HFFc6 (cell line): ENCODE measurements at regions not wholly inside any gene's neighbourhood (a gene's known extent, or its start where the extent isn't known, plus 50 kb on each side); places are given as distances from the start of the nearest gene placed in this dataset.

ENCODE experiments used
- DNase-seq: peaks from one replicate; pipeline ENCODE4 v3.0.0-alpha.2; 2018
- H3K27ac Mint-ChIP-seq: 2 replicates; pipeline ENCODE4 v1.8.0; 2020; ENCODE audit warnings: mild to moderate bottlenecking, mixed read lengths
- H3K27me3 Mint-ChIP-seq: 2 replicates; pipeline ENCODE4 v1.8.0; 2021; ENCODE audit warnings: mild to moderate bottlenecking, moderate library complexity, mixed read lengths; ENCODE audit not compliant: insufficient read depth
- H3K36me3 Mint-ChIP-seq: 2 replicates; pipeline ENCODE4 v1.8.0; 2021; ENCODE audit warnings: low read depth, mixed read lengths
- H3K4me1 Mint-ChIP-seq: 2 replicates; pipeline ENCODE4 v1.8.0; 2020; ENCODE audit warnings: low read depth, mixed read lengths
- H3K4me3 Mint-ChIP-seq: 2 replicates; pipeline ENCODE4 v1.8.0; 2020; ENCODE audit warnings: mild to moderate bottlenecking, moderate library complexity, mixed read lengths
- H3K9me3 Mint-ChIP-seq: 2 replicates; pipeline ENCODE4 v1.8.0; 2020; ENCODE audit warnings: mild to moderate bottlenecking, mixed read lengths
- CTCF ChIP-seq: fragments of 200-600 bp; sonication (generic); IDR thresholded peaks from 2 replicates; pipeline ENCODE4 v1.5.0; 2021; ENCODE audit warnings: antibody characterized with exemption, mild to moderate bottlenecking

- peaks cover 7% of the 10 kb centered on the region; the same call in 1 of the 2 replicates for H3K4me1 Mint-ChIP-seq
- no peak overlapping the region for H3K27ac Mint-ChIP-seq
- H3K9me3 Mint-ChIP-seq, result peaks cover 4% of the 10 kb centered on the region; the same call in 1 of the 2 replicates
- no peak for TF ChIP-seq CTCF
- no peaks in the 10 kb centered on the region for H3K27me3 Mint-ChIP-seq
- H3K36me3 Mint-ChIP-seq, result no peaks in the 10 kb centered on the region; the same call in 1 of the 2 replicates
- no peak for DNase-seq
- no peak overlapping the region for H3K4me3 Mint-ChIP-seq
These were observed 527.0 kb upstream of the TUSC1 start for GRCh38 chr9:26205261-26205660.

GRCh38 chr9:26193237-26193636 lies 515.0 kb upstream of the TUSC1 start:
- H3K27me3 Mint-ChIP-seq, result no peaks in the 10 kb centered on the region
- no peak for DNase-seq
- TF ChIP-seq CTCF, result no peak
- no peak overlapping the region for H3K4me3 Mint-ChIP-seq
- no peak overlapping the region for H3K27ac Mint-ChIP-seq
- peaks cover 37% of the 10 kb centered on the region for H3K9me3 Mint-ChIP-seq
- H3K4me1 Mint-ChIP-seq, result no peaks in the 10 kb centered on the region
- H3K36me3 Mint-ChIP-seq, result peaks cover 19% of the 10 kb centered on the region

GRCh38 chr9:26191711-26192110 lies 513.5 kb upstream of the TUSC1 start:
- no peak overlapping the region for H3K27ac Mint-ChIP-seq
- DNase-seq, result no peak
- TF ChIP-seq CTCF, result no peak
- H3K4me3 Mint-ChIP-seq, result no peak overlapping the region
- H3K27me3 Mint-ChIP-seq, result no peaks in the 10 kb centered on the region
- no peaks in the 10 kb centered on the region for H3K4me1 Mint-ChIP-seq
- peaks cover 33% of the 10 kb centered on the region for H3K9me3 Mint-ChIP-seq
- peaks cover 19% of the 10 kb centered on the region for H3K36me3 Mint-ChIP-seq

- TF ChIP-seq CTCF, result no peak
- Mint-ChIP-seq H3K4me1 (peaks cover 6% of the 10 kb centered on the region; the same call in 1 of the 2 replicates), H3K27me3 (no peaks in the 10 kb centered on the region; the same call in 1 of the 2 replicates), H3K4me3 (no peak overlapping the region), H3K27ac (no peak overlapping the region), H3K9me3 (peaks cover 5% of the 10 kb centered on the region; the same call in 1 of the 2 replicates), H3K36me3 (no peaks in the 10 kb centered on the region)
- DNase-seq, result no peak
These were observed 503.6 kb upstream of the TUSC1 start for GRCh38 chr9:26181836-26182235.

GRCh38 chr9:26176628-26177027 lies 498.4 kb upstream of the TUSC1 start:
- Mint-ChIP-seq H3K36me3 (no peaks in the 10 kb centered on the region), H3K9me3 (peaks cover 4% of the 10 kb centered on the region; the same call in 1 of the 2 replicates), H3K27ac (no peak overlapping the region), H3K4me1 (peaks cover 33% of the 10 kb centered on the region; the same call in 1 of the 2 replicates), H3K4me3 (no peak overlapping the region), H3K27me3 (no peaks in the 10 kb centered on the region; the same call in 1 of the 2 replicates)
- TF ChIP-seq CTCF, result no peak
- no peak for DNase-seq
